ENCODE measurements at regions not wholly inside any gene's neighbourhood (a gene's known extent, or its start where the extent isn't known, plus 50 kb on each side); places are given as distances from the start of the nearest gene placed in this dataset.

- Histone ChIP-seq H3K27me3 (ENCODE audit: control insufficient read depth in 1 of 2, insufficient read depth in 2 of 2, low read length in 2 of 2) (no peaks in the 10 kb centered on the region), H3K36me3 (ENCODE audit: control insufficient read depth in 2 of 2, insufficient read depth in 2 of 2, low read length in 1 of 2) (no peaks in the 10 kb centered on the region), H3K9me3 (ENCODE audit: control insufficient read depth in 2 of 2, insufficient read depth in 1 of 2, low read depth in 1 of 2, low read length in 1 of 2) (peaks cover 0 to 2% of the 10 kb centered on the region in 2 donors), H3K4me1 (ENCODE audit: control insufficient read depth in 2 of 2, insufficient read depth in 2 of 2, low read length in 1 of 2) (no peaks in the 10 kb centered on the region), H3K4me3 (ENCODE audit: low read depth in 1 of 2, low read length in 2 of 2) (no peak overlapping the region), H3K27ac (ENCODE audit: low read depth in 2 of 2, low read length in 1 of 2) (no peak overlapping the region)
- 99 to 100% methylated on average over 1 of the region's 1 CpG for WGBS, 2 donors
These were observed 751.8 kb upstream of the CBLB start for GRCh38 chr3:106620646-106621045.

GRCh38 chr3:106624154-106624553 lies 753.1 kb upstream of the CCDC54 start:
- H3K9me3 ChIP-seq (ENCODE audit: control insufficient read depth in 2 of 2, insufficient read depth in 1 of 2, low read depth in 1 of 2, low read length in 1 of 2) = peaks cover 0 to 2% of the 10 kb centered on the region in 2 donors
- no peaks in the 10 kb centered on the region for H3K4me1 ChIP-seq (ENCODE audit: control insufficient read depth in 2 of 2, insufficient read depth in 2 of 2, low read length in 1 of 2)
- no peak overlapping the region for H3K27ac ChIP-seq (ENCODE audit: low read depth in 2 of 2, low read length in 1 of 2)
- H3K27me3 ChIP-seq (ENCODE audit: control insufficient read depth in 1 of 2, insufficient read depth in 2 of 2, low read length in 2 of 2) = no peaks in the 10 kb centered on the region
- no peak overlapping the region for H3K4me3 ChIP-seq (ENCODE audit: low read depth in 1 of 2, low read length in 2 of 2)
- H3K36me3 ChIP-seq (ENCODE audit: control insufficient read depth in 2 of 2, insufficient read depth in 2 of 2, low read length in 1 of 2) = no peaks in the 10 kb centered on the region
- 74 to 89% methylated on average over 1 of the region's 1 CpG for WGBS, 2 donors

DNA sequence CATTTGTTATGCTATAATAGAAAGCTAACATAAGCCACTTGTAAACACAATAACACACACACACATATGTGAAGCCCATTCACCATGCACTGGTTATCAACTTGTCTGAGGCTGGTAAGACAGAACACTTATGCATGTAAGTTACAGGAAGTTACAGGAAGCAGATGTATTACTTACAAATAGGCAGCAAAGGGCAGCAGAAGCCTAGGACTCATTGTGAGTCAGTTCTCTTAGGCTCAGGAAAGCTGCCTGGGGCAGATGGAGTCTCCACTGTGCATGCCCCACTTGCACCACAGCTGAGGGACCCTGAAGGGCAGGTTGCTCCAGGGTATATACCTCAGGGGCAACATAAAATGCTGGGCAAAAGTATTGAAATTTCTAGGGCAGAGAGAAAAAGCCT lies 748.8 kb upstream of the CCDC54 start:
- peaks cover 0 to under 1% of the 10 kb centered on the region in 2 donors for H3K9me3 ChIP-seq (ENCODE audit: control insufficient read depth in 2 of 2, insufficient read depth in 1 of 2, low read depth in 1 of 2, low read length in 1 of 2)
- no peak overlapping the region for H3K4me3 ChIP-seq (ENCODE audit: low read depth in 1 of 2, low read length in 2 of 2)

DNA sequence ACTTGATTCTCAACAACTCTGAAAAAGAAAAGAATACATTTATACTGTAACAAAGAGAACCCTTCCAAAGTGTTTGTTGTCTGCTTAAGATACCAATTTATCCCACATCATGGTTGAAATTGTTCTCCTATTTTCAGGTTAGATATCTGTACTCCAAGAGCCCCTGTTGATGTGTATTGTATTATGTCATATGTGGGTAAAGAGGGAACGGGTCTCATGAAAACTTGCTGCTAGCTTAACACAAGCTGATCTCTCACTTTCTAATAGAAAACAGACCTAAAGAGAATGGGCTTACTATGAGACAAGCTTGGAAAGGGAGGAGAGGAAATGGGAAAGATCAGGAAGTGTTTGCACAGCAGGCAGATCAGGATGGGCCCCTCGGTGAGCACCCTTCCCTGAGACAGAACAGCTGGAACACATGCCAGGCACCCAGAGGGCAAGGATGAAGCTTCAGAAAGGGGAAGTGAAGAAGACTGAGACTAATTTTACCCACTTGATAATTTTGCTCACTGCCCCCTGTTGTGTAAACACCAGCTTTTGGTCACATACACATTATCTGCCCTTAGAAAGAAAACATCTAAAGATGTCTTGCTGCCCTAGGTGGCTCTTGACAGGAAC lies 747.9 kb upstream of the CCDC54 start:
- no peaks in the 10 kb centered on the region for H3K4me1 ChIP-seq (ENCODE audit: control insufficient read depth in 2 of 2, insufficient read depth in 2 of 2, low read length in 1 of 2)
- no peaks in the 10 kb centered on the region for H3K27me3 ChIP-seq (ENCODE audit: control insufficient read depth in 1 of 2, insufficient read depth in 2 of 2, low read length in 2 of 2)
- no peak overlapping the region for H3K4me3 ChIP-seq (ENCODE audit: low read depth in 1 of 2, low read length in 2 of 2)
- no peaks in the 10 kb centered on the region for H3K9me3 ChIP-seq (ENCODE audit: control insufficient read depth in 2 of 2, insufficient read depth in 1 of 2, low read depth in 1 of 2, low read length in 1 of 2)
- no peaks in the 10 kb centered on the region for H3K36me3 ChIP-seq (ENCODE audit: control insufficient read depth in 2 of 2, insufficient read depth in 2 of 2, low read length in 1 of 2)
- no peak overlapping the region for H3K27ac ChIP-seq (ENCODE audit: low read depth in 2 of 2, low read length in 1 of 2)
- WGBS, 2 donors = 53 to 73% methylated on average over 1 to 2 of the region's 2 CpGs

More for the DNA sequence above, 748.8 kb upstream of the CCDC54 start:
- Histone ChIP-seq H3K4me1 (ENCODE audit: control insufficient read depth in 2 of 2, insufficient read depth in 2 of 2, low read length in 1 of 2) (no peaks in the 10 kb centered on the region), H3K27ac (ENCODE audit: low read depth in 2 of 2, low read length in 1 of 2) (no peak overlapping the region), H3K36me3 (ENCODE audit: control insufficient read depth in 2 of 2, insufficient read depth in 2 of 2, low read length in 1 of 2) (no peaks in the 10 kb centered on the region), H3K27me3 (ENCODE audit: control insufficient read depth in 1 of 2, insufficient read depth in 2 of 2, low read length in 2 of 2) (no peaks in the 10 kb centered on the region)

DNA sequence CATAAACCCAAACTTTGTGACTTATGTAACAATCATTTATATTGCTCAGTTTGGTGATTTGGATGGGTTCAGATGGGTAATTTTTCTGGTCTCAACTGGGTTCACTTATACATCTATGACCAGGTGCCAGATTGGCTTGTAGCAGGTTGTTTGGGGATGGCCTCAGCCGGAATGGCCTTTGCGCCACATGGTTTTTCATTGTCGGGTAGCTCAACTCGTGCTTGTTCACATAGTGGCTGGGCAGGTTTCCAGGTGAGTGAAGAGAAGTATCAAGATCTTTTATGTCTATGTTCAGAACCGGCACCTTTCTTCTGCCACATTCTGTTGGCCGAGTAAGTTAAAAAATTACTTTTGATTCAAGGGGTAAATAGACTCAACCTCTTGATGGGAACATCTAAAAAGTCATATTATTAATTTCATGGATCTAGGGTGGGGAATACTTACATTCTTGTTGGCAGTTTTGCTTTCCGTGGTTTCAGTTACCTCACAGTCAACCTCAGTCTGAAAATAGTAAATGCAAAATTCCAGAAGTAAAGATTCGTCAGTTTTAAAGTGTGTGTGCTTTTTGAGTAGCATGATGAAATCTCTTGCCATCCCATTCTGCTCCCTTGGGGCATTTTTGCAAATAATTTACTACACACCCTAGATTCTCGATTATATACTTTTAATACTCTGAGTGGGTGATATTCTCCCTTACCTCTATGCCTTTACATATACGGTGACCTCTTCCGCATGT lies 745.7 kb upstream of the CCDC54 start:
- Histone ChIP-seq H3K27me3 (ENCODE audit: control insufficient read depth in 1 of 2, insufficient read depth in 2 of 2, low read length in 2 of 2) (no peaks in the 10 kb centered on the region), H3K36me3 (ENCODE audit: control insufficient read depth in 2 of 2, insufficient read depth in 2 of 2, low read length in 1 of 2) (no peaks in the 10 kb centered on the region), H3K4me3 (ENCODE audit: low read depth in 1 of 2, low read length in 2 of 2) (no peak overlapping the region), H3K27ac (ENCODE audit: low read depth in 2 of 2, low read length in 1 of 2) (no peak overlapping the region), H3K9me3 (ENCODE audit: control insufficient read depth in 2 of 2, insufficient read depth in 1 of 2, low read depth in 1 of 2, low read length in 1 of 2) (no peaks in the 10 kb centered on the region), H3K4me1 (ENCODE audit: control insufficient read depth in 2 of 2, insufficient read depth in 2 of 2, low read length in 1 of 2) (no peaks in the 10 kb centered on the region)
- 86 to 87% methylated on average over 11 of the region's 11 CpGs for WGBS, 2 donors

GRCh38 chr3:106635271-106635670 lies 742.0 kb upstream of the CCDC54 start:
- 71 to 73% methylated on average over 3 of the region's 3 CpGs for whole genome bisulfite sequencing, 2 donors
- Histone ChIP-seq H3K36me3 (ENCODE audit: control insufficient read depth in 2 of 2, insufficient read depth in 2 of 2, low read length in 1 of 2) (no peaks in the 10 kb centered on the region), H3K27ac (ENCODE audit: low read depth in 2 of 2, low read length in 1 of 2) (no peak overlapping the region), H3K9me3 (ENCODE audit: control insufficient read depth in 2 of 2, insufficient read depth in 1 of 2, low read depth in 1 of 2, low read length in 1 of 2) (no peaks in the 10 kb centered on the region), H3K4me1 (ENCODE audit: control insufficient read depth in 2 of 2, insufficient read depth in 2 of 2, low read length in 1 of 2) (no peaks in the 10 kb centered on the region), H3K27me3 (ENCODE audit: control insufficient read depth in 1 of 2, insufficient read depth in 2 of 2, low read length in 2 of 2) (no peaks in the 10 kb centered on the region), H3K4me3 (ENCODE audit: low read depth in 1 of 2, low read length in 2 of 2) (no peak overlapping the region)

- Histone ChIP-seq H3K27ac (ENCODE audit: low read depth in 2 of 2, low read length in 1 of 2) (no peak overlapping the region), H3K36me3 (ENCODE audit: control insufficient read depth in 2 of 2, insufficient read depth in 2 of 2, low read length in 1 of 2) (no peaks in the 10 kb centered on the region), H3K9me3 (ENCODE audit: control insufficient read depth in 2 of 2, insufficient read depth in 1 of 2, low read depth in 1 of 2, low read length in 1 of 2) (no peaks in the 10 kb centered on the region), H3K4me3 (ENCODE audit: low read depth in 1 of 2, low read length in 2 of 2) (no peak overlapping the region), H3K4me1 (ENCODE audit: control insufficient read depth in 2 of 2, insufficient read depth in 2 of 2, low read length in 1 of 2) (no peaks in the 10 kb centered on the region), H3K27me3 (ENCODE audit: control insufficient read depth in 1 of 2, insufficient read depth in 2 of 2, low read length in 2 of 2) (no peaks in the 10 kb centered on the region)
- 72% methylated on average over 3 of the region's 3 CpGs for WGBS, 2 donors
These were observed 741.4 kb upstream of the CCDC54 start for GRCh38 chr3:106635826-106636225.

DNA sequence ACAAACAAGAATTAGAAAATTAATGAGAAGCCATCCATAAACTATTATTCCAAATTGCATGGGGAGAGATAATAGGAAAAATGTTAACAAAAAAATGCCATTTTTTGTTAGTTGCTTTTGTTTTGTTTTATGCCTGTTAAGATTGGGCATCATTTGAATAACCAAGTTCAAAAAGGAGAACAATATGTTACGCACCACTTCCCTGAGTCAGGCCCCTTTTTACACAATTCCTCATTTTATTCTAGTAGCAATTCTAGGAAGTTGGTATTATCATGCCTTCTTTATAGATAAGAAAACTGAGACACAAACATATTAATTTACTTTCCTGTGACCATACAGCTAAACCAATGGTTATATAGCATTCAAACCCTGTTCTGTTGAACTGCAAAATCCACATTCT lies 736.9 kb upstream of the CCDC54 start:
- Histone ChIP-seq H3K9me3 (ENCODE audit: control insufficient read depth in 2 of 2, insufficient read depth in 1 of 2, low read depth in 1 of 2, low read length in 1 of 2) (peaks cover 0 to 2% of the 10 kb centered on the region in 2 donors), H3K27ac (ENCODE audit: low read depth in 2 of 2, low read length in 1 of 2) (no peak overlapping the region), H3K27me3 (ENCODE audit: control insufficient read depth in 1 of 2, insufficient read depth in 2 of 2, low read length in 2 of 2) (no peaks in the 10 kb centered on the region), H3K36me3 (ENCODE audit: control insufficient read depth in 2 of 2, insufficient read depth in 2 of 2, low read length in 1 of 2) (no peaks in the 10 kb centered on the region), H3K4me3 (ENCODE audit: low read depth in 1 of 2, low read length in 2 of 2) (no peak overlapping the region), H3K4me1 (ENCODE audit: control insufficient read depth in 2 of 2, insufficient read depth in 2 of 2, low read length in 1 of 2) (no peaks in the 10 kb centered on the region)
- 81 to 87% methylated on average over 1 of the region's 1 CpG for WGBS, 2 donors

DNA sequence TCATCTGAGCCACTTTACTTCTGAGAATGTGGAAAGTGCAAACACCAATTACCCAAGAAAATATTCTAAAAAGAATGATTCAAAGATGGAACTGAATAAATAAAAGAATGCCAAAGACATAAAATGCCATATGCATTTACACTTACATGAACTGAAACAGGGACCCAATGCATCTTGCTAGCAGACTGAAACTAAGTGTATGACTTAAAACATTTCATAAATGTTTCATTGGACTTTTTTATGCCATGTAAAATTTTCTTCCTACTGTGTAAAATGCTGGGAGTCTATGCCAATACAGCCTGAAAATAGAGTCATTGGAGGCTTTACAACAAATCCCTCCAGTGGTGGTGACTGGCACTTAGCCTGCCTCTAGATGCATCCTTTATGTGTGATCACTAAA lies 735.1 kb upstream of the CCDC54 start:
- H3K9me3 ChIP-seq (ENCODE audit: control insufficient read depth in 2 of 2, insufficient read depth in 1 of 2, low read depth in 1 of 2, low read length in 1 of 2) = peaks cover 0 to 2% of the 10 kb centered on the region in 2 donors

GRCh38 chr3:106643684-106644161 lies 733.5 kb upstream of the CCDC54 start:
- no peaks in the 10 kb centered on the region for H3K4me1 ChIP-seq (ENCODE audit: control insufficient read depth in 2 of 2, insufficient read depth in 2 of 2, low read length in 1 of 2)
- peaks cover 0 to 2% of the 10 kb centered on the region in 2 donors for H3K9me3 ChIP-seq (ENCODE audit: control insufficient read depth in 2 of 2, insufficient read depth in 1 of 2, low read depth in 1 of 2, low read length in 1 of 2)
- H3K27ac ChIP-seq (ENCODE audit: low read depth in 2 of 2, low read length in 1 of 2) = no peak overlapping the region
- WGBS, 2 donors = 95 to 97% methylated on average over 26 to 33 of the region's 33 CpGs
- H3K36me3 ChIP-seq (ENCODE audit: control insufficient read depth in 2 of 2, insufficient read depth in 2 of 2, low read length in 1 of 2) = no peaks in the 10 kb centered on the region
- no peak overlapping the region for H3K4me3 ChIP-seq (ENCODE audit: low read depth in 1 of 2, low read length in 2 of 2)
- H3K27me3 ChIP-seq (ENCODE audit: control insufficient read depth in 1 of 2, insufficient read depth in 2 of 2, low read length in 2 of 2) = no peaks in the 10 kb centered on the region

More for the DNA sequence above, 735.1 kb upstream of the CCDC54 start:
- H3K36me3 ChIP-seq (ENCODE audit: control insufficient read depth in 2 of 2, insufficient read depth in 2 of 2, low read length in 1 of 2) = no peaks in the 10 kb centered on the region
- no peak overlapping the region for H3K4me3 ChIP-seq (ENCODE audit: low read depth in 1 of 2, low read length in 2 of 2)
- no peak overlapping the region for H3K27ac ChIP-seq (ENCODE audit: low read depth in 2 of 2, low read length in 1 of 2)
- H3K27me3 ChIP-seq (ENCODE audit: control insufficient read depth in 1 of 2, insufficient read depth in 2 of 2, low read length in 2 of 2) = no peaks in the 10 kb centered on the region
- no peaks in the 10 kb centered on the region for H3K4me1 ChIP-seq (ENCODE audit: control insufficient read depth in 2 of 2, insufficient read depth in 2 of 2, low read length in 1 of 2)
